HG03175 (cell line): ENCODE measurements at regions not wholly inside any gene's neighbourhood (a gene's known extent, or its start where the extent isn't known, plus 50 kb on each side); places are given as distances from the start of the nearest gene placed in this dataset.
"Not testable (repeated sequence)": the region's sequence is repeated elsewhere in the genome, so short reads cannot be mapped to it uniquely, and the experiment has no call there.

Experiments
- ATAC-seq: cut with Tn5 transposase; IDR thresholded peaks from one replicate; pipeline ENCODE4 v1.9.1; 2021; ENCODE audit warnings: mild to moderate bottlenecking, moderate library complexity; ENCODE audit not compliant: unreplicated experiment

GRCh38 chr7:114182837-114183236, 231.8 kb upstream of the FOXP2 start:
- ATAC-seq = no peak

- ATAC-seq = no peak
Measured at GRCh38 chr7:114181280-114181679, 233.3 kb upstream of the FOXP2 start.

GRCh38 chr7:114180556-114181266, 233.9 kb upstream of the FOXP2 start:
- no peak for ATAC-seq

- no peak for ATAC-seq
Measured at GRCh38 chr7:114175125-114175524, 239.5 kb upstream of the FOXP2 start.

- no peak for ATAC-seq
Measured at GRCh38 chr7:114173170-114173890, 241.3 kb upstream of the FOXP2 start.

- ATAC-seq = not testable (repeated sequence)
Measured at GRCh38 chr7:114169389-114169788, 245.2 kb upstream of the FOXP2 start.

- ATAC-seq = no peak
Measured at GRCh38 chr7:114160925-114161324, 242.1 kb upstream of the PPP1R3A start.

GRCh38 chr7:114158854-114159253, 240.0 kb upstream of the PPP1R3A start:
- no peak for ATAC-seq

GRCh38 chr7:114158275-114158674, 239.5 kb upstream of the PPP1R3A start:
- no peak for ATAC-seq

- ATAC-seq = no peak
Measured at GRCh38 chr7:114156178-114156577, 237.4 kb upstream of the PPP1R3A start.

- no peak for ATAC-seq
Measured at GRCh38 chr7:114155116-114156110, 236.6 kb upstream of the PPP1R3A start.

GRCh38 chr7:114153700-114154099, 234.9 kb upstream of the PPP1R3A start:
- no peak for ATAC-seq

GRCh38 chr7:114152314-114152938, 233.6 kb upstream of the PPP1R3A start:
- ATAC-seq = no peak

- ATAC-seq = no peak
Measured at GRCh38 chr7:114151777-114152176, 233.0 kb upstream of the PPP1R3A start.

- ATAC-seq = no peak
Measured at GRCh38 chr7:114150689-114151088, 231.9 kb upstream of the PPP1R3A start.

GRCh38 chr7:114148779-114149178, 230.0 kb upstream of the PPP1R3A start:
- ATAC-seq = no peak

GRCh38 chr7:114141415-114141814, 222.6 kb upstream of the PPP1R3A start:
- ATAC-seq = no peak

- ATAC-seq = no peak
Measured at GRCh38 chr7:114140561-114140960, 221.8 kb upstream of the PPP1R3A start.

GRCh38 chr7:114139690-114140089, 220.9 kb upstream of the PPP1R3A start:
- not testable (repeated sequence) for ATAC-seq

- ATAC-seq = no peak
Measured at GRCh38 chr7:114138587-114138986, 219.8 kb upstream of the PPP1R3A start.

- no peak for ATAC-seq
Measured at GRCh38 chr7:114133717-114134116, 214.9 kb upstream of the PPP1R3A start.
